ENCODE measurements at regions not wholly inside any gene's neighbourhood (a gene's known extent, or its start where the extent isn't known, plus 50 kb on each side); places are given as distances from the start of the nearest gene placed in this dataset.
A peak's percentile ranks its signal among the peaks of the same experiment; 100 is the strongest.
"Not testable (repeated sequence)": the region's sequence is repeated elsewhere in the genome, so short reads cannot be mapped to it uniquely, and the experiment has no call there.

DNA sequence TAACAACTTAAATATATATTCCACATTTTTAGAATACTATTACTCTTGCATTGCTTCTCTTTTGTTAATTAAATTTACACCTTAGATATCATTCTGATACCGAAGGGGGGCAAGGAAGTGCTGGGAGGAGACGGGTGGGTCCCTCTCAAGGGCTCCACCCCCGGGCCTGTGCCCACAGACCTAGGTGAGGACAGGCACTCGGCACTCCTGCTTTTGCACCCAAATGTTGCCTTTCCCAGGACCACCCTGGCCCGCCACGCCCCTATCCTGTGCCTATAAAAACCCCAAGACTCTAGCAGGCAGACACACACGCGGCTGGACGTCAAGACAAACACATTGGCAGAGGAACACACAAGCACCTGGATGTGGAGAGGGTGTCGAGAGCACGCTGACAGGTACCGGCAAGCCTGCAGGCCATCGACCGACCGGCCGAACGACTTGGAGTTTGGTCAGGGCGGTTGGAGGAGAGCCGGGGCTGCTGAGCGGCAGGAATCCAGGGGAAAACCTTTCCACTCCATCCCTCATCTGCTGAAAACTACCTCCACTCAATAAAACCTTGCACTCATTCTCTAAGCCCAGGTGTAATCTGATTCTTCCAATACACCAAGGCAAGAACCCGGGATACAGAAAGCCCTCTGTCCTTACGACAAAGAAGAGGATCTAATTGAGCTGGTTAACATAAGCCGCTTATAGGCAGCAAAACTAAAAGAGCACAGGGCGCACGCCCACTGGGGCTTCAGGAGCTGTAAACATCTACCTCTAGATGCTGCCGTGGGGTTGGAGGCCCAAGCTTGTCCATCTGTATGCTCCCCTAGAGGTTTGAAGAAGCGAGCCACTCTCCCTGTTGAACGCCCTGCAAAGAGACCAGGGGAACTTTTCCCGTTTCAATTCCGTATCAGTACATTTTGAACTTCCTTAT lies 197.4 kb upstream of the PRSS16 start:
- intact Hi-C loops (cut with DNase I) = no loop called here
- TF ChIP-seq, protein P1, sequence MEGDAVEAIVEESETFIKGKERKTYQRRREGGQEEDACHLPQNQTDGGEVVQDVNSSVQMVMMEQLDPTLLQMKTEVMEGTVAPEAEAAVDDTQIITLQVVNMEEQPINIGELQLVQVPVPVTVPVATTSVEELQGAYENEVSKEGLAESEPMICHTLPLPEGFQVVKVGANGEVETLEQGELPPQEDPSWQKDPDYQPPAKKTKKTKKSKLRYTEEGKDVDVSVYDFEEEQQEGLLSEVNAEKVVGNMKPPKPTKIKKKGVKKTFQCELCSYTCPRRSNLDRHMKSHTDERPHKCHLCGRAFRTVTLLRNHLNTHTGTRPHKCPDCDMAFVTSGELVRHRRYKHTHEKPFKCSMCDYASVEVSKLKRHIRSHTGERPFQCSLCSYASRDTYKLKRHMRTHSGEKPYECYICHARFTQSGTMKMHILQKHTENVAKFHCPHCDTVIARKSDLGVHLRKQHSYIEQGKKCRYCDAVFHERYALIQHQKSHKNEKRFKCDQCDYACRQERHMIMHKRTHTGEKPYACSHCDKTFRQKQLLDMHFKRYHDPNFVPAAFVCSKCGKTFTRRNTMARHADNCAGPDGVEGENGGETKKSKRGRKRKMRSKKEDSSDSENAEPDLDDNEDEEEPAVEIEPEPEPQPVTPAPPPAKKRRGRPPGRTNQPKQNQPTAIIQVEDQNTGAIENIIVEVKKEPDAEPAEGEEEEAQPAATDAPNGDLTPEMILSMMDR (IDR thresholded peaks at IDR 0.05; ENCODE audit: borderline replicate concordance, extremely low read depth, insufficient read depth) = no peak
- H3K9ac ChIP-seq (ENCODE audit: low read length in 3 of 3) = no peak overlapping the region
- H3K36me3 ChIP-seq (ENCODE audit: control insufficient read depth in 2 of 3, insufficient read depth in 3 of 3, low read length in 3 of 3) = no peaks in the 10 kb centered on the region
- no peaks in the 10 kb centered on the region for H3K4me1 ChIP-seq (ENCODE audit: control insufficient read depth in 2 of 3, insufficient read depth in 2 of 3, low read depth in 1 of 3, low read length in 3 of 3)
- no peak for FAIRE-seq
- H3K27me3 ChIP-seq (ENCODE audit: control insufficient read depth, insufficient read depth, low read length) = no peaks in the 10 kb centered on the region
- no peak overlapping the region for H3K27ac ChIP-seq (ENCODE audit: low read depth in 2 of 2, low read length in 2 of 2)
- no peaks in the 10 kb centered on the region for H3K9me3 ChIP-seq (ENCODE audit: control insufficient read depth in 2 of 3, insufficient read depth in 1 of 3, low read length in 3 of 3)
- no peak overlapping the region for H3K4me3 ChIP-seq (ENCODE audit: low read length in 3 of 3)
- peak in 1 of 5 donors; percentile 3 for DNase-seq

DNA sequence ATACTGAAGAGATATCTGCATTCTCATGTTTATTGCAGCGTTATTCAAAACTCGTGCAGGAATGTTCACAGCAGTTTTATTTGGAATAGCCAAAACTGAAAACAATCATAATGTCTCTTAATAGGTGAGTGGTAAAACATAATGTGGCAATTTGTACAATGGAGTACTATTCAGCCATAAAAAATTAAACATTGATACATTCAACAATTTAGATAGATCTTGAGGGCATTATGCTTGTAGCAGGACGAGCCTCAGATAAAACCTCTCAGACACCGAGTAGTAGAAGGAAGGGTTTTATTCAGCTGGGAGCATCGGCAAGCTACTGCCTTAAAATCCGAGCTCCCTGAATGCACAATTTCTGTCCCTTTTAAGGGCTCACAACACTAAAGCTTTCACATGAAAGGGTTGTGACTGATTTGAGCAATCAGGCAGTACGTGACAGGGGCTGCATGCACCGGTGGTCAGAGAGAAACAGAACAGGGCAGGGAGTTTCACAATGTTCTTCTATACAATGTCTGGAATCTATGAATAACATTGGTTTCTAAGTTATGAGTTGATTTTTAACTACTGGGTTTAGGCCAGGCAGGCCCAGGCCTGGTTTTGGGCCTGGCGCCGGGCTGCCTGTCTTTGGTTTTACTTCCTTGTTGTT lies 195.3 kb upstream of the PRSS16 start:
- H3K36me3 ChIP-seq (ENCODE audit: control insufficient read depth in 2 of 3, insufficient read depth in 3 of 3, low read length in 3 of 3); H3K9me3 ChIP-seq (ENCODE audit: control insufficient read depth in 2 of 3, insufficient read depth in 1 of 3, low read length in 3 of 3); FAIRE-seq; H3K4me1 ChIP-seq (ENCODE audit: control insufficient read depth in 2 of 3, insufficient read depth in 2 of 3, low read depth in 1 of 3, low read length in 3 of 3); H3K27ac ChIP-seq (ENCODE audit: low read depth in 2 of 2, low read length in 2 of 2); H3K9ac ChIP-seq (ENCODE audit: low read length in 3 of 3); intact Hi-C loops (cut with DNase I); H3K4me3 ChIP-seq (ENCODE audit: low read length in 3 of 3); H3K27me3 ChIP-seq (ENCODE audit: control insufficient read depth, insufficient read depth, low read length): not testable (repeated sequence)
- DNase-seq = peak in 2 of 5 donors; percentile 12 to 74

DNA sequence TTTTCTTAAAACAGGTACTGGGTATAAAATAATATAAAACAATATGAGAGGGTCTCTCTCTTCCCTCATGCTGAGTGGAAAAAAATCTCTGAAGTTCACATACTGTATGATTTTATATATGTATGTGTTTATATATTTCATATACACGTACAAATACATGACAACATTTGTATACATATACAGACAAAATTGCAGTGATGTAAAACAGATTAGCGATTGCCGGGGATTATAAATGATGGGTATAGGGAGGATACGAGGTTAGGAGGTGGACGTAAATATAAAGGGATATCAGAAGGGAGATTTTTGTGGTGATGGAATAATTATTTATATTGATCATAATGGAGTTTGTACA lies 194.8 kb upstream of the PRSS16 start:
- Histone ChIP-seq H3K36me3 (ENCODE audit: control insufficient read depth in 2 of 3, insufficient read depth in 3 of 3, low read length in 3 of 3) (no peaks in the 10 kb centered on the region), H3K27me3 (ENCODE audit: control insufficient read depth, insufficient read depth, low read length) (no peaks in the 10 kb centered on the region), H3K9me3 (ENCODE audit: control insufficient read depth in 2 of 3, insufficient read depth in 1 of 3, low read length in 3 of 3) (no peaks in the 10 kb centered on the region), H3K9ac (ENCODE audit: low read length in 3 of 3) (no peak overlapping the region), H3K4me1 (ENCODE audit: control insufficient read depth in 2 of 3, insufficient read depth in 2 of 3, low read depth in 1 of 3, low read length in 3 of 3) (no peaks in the 10 kb centered on the region), H3K4me3 (ENCODE audit: low read length in 3 of 3) (no peak overlapping the region), H3K27ac (ENCODE audit: low read depth in 2 of 2, low read length in 2 of 2) (no peak overlapping the region)
- intact Hi-C loops (cut with DNase I) = no loop called here
- TF ChIP-seq, protein P1 (IDR thresholded peaks at IDR 0.05; ENCODE audit: borderline replicate concordance, extremely low read depth, insufficient read depth) = no peak
- DNase-seq (no peak), FAIRE-seq (no peak)

DNA sequence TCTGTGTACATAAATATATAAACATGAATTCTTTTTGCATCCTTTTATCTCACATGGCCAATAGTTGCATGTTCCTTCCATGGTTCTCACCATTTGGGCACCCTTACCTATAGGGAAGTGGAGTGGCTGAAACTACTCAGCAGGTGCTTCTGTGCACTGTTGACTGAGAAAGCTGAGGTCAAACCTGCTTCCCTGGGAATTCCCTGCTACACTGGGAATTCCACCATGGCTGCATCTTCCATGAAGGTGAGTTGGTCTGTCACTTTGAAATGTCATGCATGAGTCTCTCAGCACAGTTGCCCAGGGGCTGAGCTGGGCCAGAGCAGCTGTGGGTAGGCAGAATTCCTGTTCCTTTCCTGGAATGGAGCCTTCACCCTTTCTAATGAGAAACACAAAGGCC lies 193.8 kb upstream of the PRSS16 start:
- FAIRE-seq (no peak), DNase-seq (no peak)
- H3K4me3 ChIP-seq (ENCODE audit: low read length in 3 of 3) = no peak overlapping the region
- no peaks in the 10 kb centered on the region for H3K9me3 ChIP-seq (ENCODE audit: control insufficient read depth in 2 of 3, insufficient read depth in 1 of 3, low read length in 3 of 3)
- no peaks in the 10 kb centered on the region for H3K27me3 ChIP-seq (ENCODE audit: control insufficient read depth, insufficient read depth, low read length)
- no peaks in the 10 kb centered on the region for H3K4me1 ChIP-seq (ENCODE audit: control insufficient read depth in 2 of 3, insufficient read depth in 2 of 3, low read depth in 1 of 3, low read length in 3 of 3)
- intact Hi-C loops (cut with DNase I) = no loop called here
- H3K36me3 ChIP-seq (ENCODE audit: control insufficient read depth in 2 of 3, insufficient read depth in 3 of 3, low read length in 3 of 3) = no peaks in the 10 kb centered on the region
- H3K27ac ChIP-seq (ENCODE audit: low read depth in 2 of 2, low read length in 2 of 2) = no peak overlapping the region
- TF ChIP-seq, protein P1 (IDR thresholded peaks at IDR 0.05; ENCODE audit: borderline replicate concordance, extremely low read depth, insufficient read depth) = no peak
- H3K9ac ChIP-seq (ENCODE audit: low read length in 3 of 3) = no peak overlapping the region
